Activated CD4-positive, alpha-beta memory T cell treated with anti-CD3 and anti-CD28 coated beads for 36 hours (primary cell): ENCODE measurements at regions not wholly inside any gene's neighbourhood (a gene's known extent, or its start where the extent isn't known, plus 50 kb on each side); places are given as distances from the start of the nearest gene placed in this dataset. TPM values are rescaled to one million over a fixed set of nuclear protein-coding genes. Genes with fewer than 3 reads are reported as not detected.

Experiments used
- CTCF ChIA-PET: fragments of 350-600 bp; sonication (Branson Sonifier 250); formaldehyde crosslinking; loops from one replicate; lab custom pipeline; 2021; ENCODE audit warnings: antibody characterized with exemption, inconsistent platforms; lab: Charles Lee
- POLR2A ChIA-PET: fragments of 350-600 bp; sonication (Branson Sonifier 250); formaldehyde crosslinking; loops from one replicate; lab custom pipeline; 2021; ENCODE audit warnings: antibody characterized with exemption; lab: Charles Lee
- DNase-seq: peaks from one replicate; pipeline ENCODE4 v3.0.0-alpha.2; 2020
- H3K27ac Mint-ChIP-seq: one replicate; pipeline ENCODE4 v1.8.0; 2021; ENCODE audit warnings: mixed read lengths
- H3K27me3 Mint-ChIP-seq: one replicate; pipeline ENCODE4 v1.8.0; 2021; ENCODE audit warnings: mixed read lengths
- H3K36me3 Mint-ChIP-seq: one replicate; pipeline ENCODE4 v1.8.0; 2021; ENCODE audit warnings: mixed read lengths
- H3K4me1 Mint-ChIP-seq: one replicate; pipeline ENCODE4 v1.8.0; 2021; ENCODE audit warnings: low read depth, mixed read lengths
- H3K4me3 Mint-ChIP-seq: one replicate; pipeline ENCODE4 v1.8.0; 2021; ENCODE audit warnings: mild to moderate bottlenecking, mixed read lengths
- H3K9me3 Mint-ChIP-seq: one replicate; pipeline ENCODE4 v1.8.0; 2021; ENCODE audit warnings: mixed read lengths
- intact Hi-C: fragments of 100-400 bp; cut with micrococcal nuclease; formaldehyde crosslinking; loops from one replicate; pipeline ENCODE4 v1.15.1; 2023
- microRNA-seq: library from miRNA; unstranded; fragments of <30 nt; microRNA quantifications from one replicate; pipeline ENCODE4 v1.2.0, GENCODE V29; 2022; ENCODE audit warnings: borderline number of aligned reads, borderline microRNAs expressed, borderline replicate concordance

DNA sequence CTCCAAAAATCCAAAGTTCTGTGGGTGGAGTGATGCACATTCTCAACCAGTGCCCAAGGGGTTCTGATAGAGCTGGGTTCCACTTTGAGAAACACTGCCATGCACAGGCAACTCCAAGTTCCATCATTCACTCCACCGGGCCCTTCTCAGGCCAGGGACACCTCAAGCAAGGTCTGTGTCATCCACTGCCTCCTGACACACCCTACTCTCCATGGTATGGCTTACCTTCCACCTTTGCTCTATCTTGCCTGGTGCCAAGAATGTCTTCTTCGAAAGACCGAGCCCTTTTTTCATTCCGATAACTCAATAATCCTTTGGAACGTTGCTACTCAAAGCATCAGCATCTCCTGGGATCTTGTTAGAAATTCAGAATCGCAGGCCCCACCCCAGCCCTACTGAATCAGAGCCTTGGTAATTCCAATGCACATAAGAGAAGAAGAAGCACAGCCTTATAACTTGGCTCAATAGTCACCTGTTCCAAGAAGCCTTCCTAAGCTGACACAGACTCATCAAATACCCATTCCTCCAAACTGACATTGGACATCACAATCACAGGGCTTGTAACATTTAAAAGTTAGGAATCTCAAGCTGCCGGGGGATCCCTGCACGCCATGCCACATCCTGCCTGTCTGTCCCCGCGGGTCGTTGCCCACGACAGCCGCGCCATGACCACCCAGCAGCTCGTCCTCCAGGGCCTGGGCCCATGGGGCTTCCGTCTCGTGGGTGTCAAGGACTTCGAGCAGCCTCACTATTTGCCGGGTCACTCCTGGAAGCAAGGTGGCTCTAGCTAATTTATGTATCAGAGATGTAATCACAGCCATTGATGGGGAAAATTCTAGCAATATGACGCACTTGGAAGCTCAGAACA lies 66.4 kb downstream of the VCPKMT start:
- H3K4me3 Mint-ChIP-seq = no peak overlapping the region
- intact Hi-C loops = loop anchor here (10.0 kb wide), 1 partner anchor 285 kb away; the partner anchor contains the start of gene KLHDC2
- ChIA-PET CTCF (no interaction called here), POLR2A (no interaction called here)
- H3K27ac Mint-ChIP-seq = no peak overlapping the region
- H3K27me3 Mint-ChIP-seq = no peaks in the 10 kb centered on the region
- no peak for DNase-seq
- no peaks in the 10 kb centered on the region for H3K9me3 Mint-ChIP-seq
- peaks cover 26% of the 10 kb centered on the region for H3K4me1 Mint-ChIP-seq
- H3K36me3 Mint-ChIP-seq = peaks cover 15% of the 10 kb centered on the region

DNA sequence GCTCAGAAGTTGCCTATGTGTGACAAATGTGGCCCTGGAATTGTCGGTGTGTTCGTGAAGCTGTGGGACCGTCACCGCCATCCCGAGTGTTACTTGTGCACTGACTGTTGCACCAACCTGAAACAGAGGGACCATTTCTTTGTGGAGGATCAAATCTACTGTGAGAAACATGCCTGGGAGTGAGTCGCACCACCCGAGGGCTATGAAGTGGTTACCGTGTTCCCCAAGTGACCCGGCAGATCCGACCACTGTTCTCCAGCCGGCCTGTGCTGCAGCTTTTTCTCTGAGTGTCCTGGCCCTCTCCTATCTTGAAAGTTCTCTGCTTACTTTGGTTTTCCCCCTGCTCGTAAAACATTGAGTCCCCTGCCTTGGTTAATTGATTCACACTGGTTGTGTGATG lies 65.3 kb downstream of the VCPKMT start:
- H3K27ac Mint-ChIP-seq = no peak overlapping the region
- no peaks in the 10 kb centered on the region for H3K27me3 Mint-ChIP-seq
- ChIA-PET CTCF (no interaction called here), POLR2A (no interaction called here)
- intact Hi-C loops = no loop called here
- no peak overlapping the region for H3K4me3 Mint-ChIP-seq
- no peaks in the 10 kb centered on the region for H3K9me3 Mint-ChIP-seq
- H3K4me1 Mint-ChIP-seq = peaks cover 15% of the 10 kb centered on the region
- peaks cover 7% of the 10 kb centered on the region for H3K36me3 Mint-ChIP-seq
- DNase-seq = no peak

DNA sequence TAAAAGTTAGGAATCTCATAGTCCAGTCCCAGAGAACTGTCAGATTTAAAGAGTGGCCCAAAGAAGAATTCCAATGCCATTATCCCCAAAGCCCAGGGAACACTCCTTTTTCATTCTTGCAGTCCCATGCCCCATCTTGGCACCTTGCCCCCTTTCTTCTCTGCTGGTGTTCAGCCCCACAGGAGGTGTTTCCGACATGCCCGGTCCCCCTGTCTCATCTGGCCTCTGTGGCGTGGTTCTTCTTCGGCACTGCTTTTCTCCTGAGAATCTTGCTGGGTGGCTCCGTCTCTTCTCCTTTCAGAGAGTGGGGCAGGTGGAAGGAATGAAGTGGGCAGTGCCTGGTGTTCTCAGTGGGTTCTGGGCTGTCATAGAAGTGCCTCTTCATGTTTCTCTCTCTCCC lies 64.7 kb downstream of the VCPKMT start:
- DNase-seq = no peak
- H3K4me3 Mint-ChIP-seq = no peak overlapping the region
- CTCF ChIA-PET = no interaction called here
- intact Hi-C loops = no loop called here
- peaks cover 2% of the 10 kb centered on the region for H3K36me3 Mint-ChIP-seq
- H3K27ac Mint-ChIP-seq = no peak overlapping the region
- no peaks in the 10 kb centered on the region for H3K9me3 Mint-ChIP-seq
- POLR2A ChIA-PET = interaction anchor here (0.7 kb wide), 1 partner anchor 152 kb away, joined by 3 read pairs; no protein-coding TSS in a partner anchor
- H3K27me3 Mint-ChIP-seq = no peaks in the 10 kb centered on the region
- peaks cover 9% of the 10 kb centered on the region for H3K4me1 Mint-ChIP-seq

DNA sequence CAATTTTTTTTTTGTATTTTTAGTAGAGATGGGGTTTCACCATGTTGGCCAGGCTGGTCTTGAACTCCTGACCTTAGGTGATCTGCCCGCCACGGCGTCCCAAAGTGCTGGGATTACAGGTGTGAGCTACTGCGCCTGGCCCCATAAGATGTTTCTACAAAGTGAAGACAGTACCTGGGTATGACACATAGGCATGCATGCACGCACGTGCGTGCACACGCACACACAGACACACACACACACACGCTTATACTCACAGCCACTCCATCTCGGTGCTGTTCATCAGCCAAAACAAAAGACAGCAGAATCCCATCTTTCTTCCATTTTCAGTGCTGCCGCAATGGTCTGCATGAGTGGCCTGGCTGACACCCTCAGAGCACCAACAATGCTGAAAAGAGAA lies 63.9 kb downstream of the VCPKMT start:
- Mint-ChIP-seq H3K4me1 (peaks cover 6% of the 10 kb centered on the region), H3K27ac (no peak overlapping the region), H3K36me3 (peaks cover 2% of the 10 kb centered on the region), H3K9me3 (no peaks in the 10 kb centered on the region), H3K4me3 (no peak overlapping the region), H3K27me3 (no peaks in the 10 kb centered on the region)
- POLR2A ChIA-PET = interaction anchor here (0.7 kb wide), 1 partner anchor 153 kb away, joined by 3 read pairs; no protein-coding TSS in a partner anchor
- intact Hi-C loops = no loop called here
- CTCF ChIA-PET = interaction anchor here (2.1 kb wide), 1 partner anchor 52 kb away, joined by 10 read pairs; no protein-coding TSS in a partner anchor
- DNase-seq = no peak

DNA sequence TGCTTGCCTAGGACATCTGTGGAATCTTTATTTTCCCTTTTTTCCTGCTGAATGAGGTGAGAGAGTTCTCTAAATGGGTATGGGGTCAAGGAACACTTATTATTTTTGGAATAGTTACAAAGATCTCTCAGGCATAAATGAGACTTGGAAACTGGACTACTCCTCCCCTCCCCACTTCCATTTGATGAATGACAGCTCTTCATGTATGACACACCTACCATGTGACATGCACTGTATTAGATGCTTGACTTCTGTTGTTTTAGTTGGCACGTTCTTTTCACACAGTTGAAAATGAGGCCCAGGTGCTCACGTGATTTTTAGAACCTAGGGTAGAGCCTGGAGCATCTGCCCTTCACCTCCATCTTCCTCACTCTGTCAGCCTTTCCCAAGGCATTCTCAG lies 62.4 kb downstream of the VCPKMT start:
- H3K9me3 Mint-ChIP-seq = no peaks in the 10 kb centered on the region
- no peak overlapping the region for H3K27ac Mint-ChIP-seq
- intact Hi-C loops = no loop called here
- H3K36me3 Mint-ChIP-seq = peaks cover 3% of the 10 kb centered on the region
- POLR2A ChIA-PET = no interaction called here
- H3K4me3 Mint-ChIP-seq = no peak overlapping the region
- H3K27me3 Mint-ChIP-seq = no peaks in the 10 kb centered on the region
- CTCF ChIA-PET = interaction anchor here (2.1 kb wide), 1 partner anchor 51 kb away, joined by 10 read pairs; no protein-coding TSS in a partner anchor
- no peak for DNase-seq
- H3K4me1 Mint-ChIP-seq = peaks cover 9% of the 10 kb centered on the region

DNA sequence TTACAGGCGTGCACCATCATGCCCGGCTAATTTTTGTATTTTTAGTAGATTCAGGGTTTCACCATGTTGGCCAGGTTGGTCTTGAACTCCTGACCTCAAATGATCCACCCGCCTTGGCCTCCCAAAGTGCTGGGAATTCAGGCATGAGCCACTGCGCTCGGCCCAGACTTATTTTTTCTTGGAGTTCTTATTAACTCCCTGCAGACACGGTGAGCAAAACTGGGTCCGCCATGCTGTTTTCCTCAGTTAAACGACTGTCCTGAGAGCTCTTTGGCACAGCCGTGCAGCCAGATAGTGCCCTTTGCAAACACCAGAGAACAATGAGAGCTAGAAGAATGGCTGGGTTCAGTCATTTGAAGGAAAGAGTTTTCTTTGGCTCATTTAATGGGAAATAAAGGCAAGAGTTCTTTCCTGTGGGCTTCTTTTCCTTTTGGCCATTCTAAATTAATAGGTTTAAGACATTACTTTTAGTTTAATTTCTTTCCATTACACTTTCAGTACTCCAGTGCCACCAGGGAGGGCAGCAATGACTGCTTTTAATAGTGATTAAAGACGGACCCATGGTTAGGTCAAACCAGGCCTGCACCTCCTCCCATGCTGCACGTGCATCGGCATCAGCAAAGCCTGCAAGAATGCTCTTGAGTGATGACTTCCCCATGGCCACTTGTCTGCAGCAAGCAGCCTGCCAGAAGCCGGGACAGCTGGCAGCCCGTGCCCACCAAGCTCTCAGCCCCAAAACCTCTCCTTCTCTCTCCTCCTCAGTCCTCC lies 60.7 kb downstream of the VCPKMT start:
- no peak overlapping the region for H3K27ac Mint-ChIP-seq
- CTCF ChIA-PET = interaction anchor here (0.6 kb wide), 1 partner anchor 9 kb away, joined by 4 read pairs; no protein-coding TSS in a partner anchor
- peaks cover 24% of the 10 kb centered on the region for H3K4me1 Mint-ChIP-seq
- no peaks in the 10 kb centered on the region for H3K9me3 Mint-ChIP-seq
- peaks cover 6% of the 10 kb centered on the region for H3K36me3 Mint-ChIP-seq
- intact Hi-C loops = no loop called here
- DNase-seq = no peak
- H3K27me3 Mint-ChIP-seq = no peaks in the 10 kb centered on the region
- no peak overlapping the region for H3K4me3 Mint-ChIP-seq
- POLR2A ChIA-PET = no interaction called here

DNA sequence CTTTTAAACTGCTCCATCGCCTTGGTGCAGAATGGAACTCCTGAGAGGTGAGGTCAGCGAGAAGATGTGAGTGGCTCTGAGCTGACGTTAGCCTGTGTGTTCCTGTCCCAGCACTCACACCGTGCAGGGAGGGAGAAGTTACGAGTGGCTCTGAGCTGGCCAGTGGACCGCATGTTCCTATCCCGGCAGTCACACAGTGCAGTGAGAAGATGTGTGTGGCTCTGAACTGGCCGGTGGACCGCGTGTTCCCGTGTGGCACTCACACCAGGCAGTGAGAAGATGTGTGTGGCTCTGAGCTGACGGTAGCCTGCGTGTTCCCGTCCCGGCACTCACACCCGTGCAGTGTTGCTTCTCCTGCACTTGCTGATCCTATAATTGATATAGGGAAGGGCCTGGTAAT lies 59.9 kb downstream of the VCPKMT start:
- Mint-ChIP-seq H3K4me1 (peaks cover 31% of the 10 kb centered on the region), H3K4me3 (no peak overlapping the region), H3K9me3 (no peaks in the 10 kb centered on the region), H3K27me3 (no peaks in the 10 kb centered on the region), H3K36me3 (peaks cover 8% of the 10 kb centered on the region), H3K27ac (no peak overlapping the region)
- CTCF ChIA-PET = no interaction called here
- POLR2A ChIA-PET = no interaction called here
- intact Hi-C loops = no loop called here
- no peak for DNase-seq

DNA sequence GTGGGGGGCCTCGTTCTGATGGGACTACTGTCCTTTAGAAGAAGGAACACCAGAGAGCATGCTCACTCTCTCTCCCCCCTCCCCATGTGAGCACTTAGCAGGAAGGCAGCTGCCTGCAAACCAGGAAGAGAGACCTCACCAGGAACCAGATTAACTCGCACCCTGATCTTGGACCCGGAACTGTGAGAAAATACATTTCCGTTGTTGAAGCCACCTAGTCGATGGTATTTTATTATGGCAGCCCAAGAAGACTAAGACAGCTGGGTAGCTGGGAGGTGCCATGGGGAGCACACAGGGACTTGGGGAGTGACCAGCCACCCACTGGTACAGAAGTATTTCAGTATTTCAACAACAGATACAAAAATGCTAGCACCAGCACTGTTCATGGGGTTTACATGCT lies 59.0 kb downstream of the VCPKMT start:
- H3K27me3 Mint-ChIP-seq = no peaks in the 10 kb centered on the region
- no peak overlapping the region for H3K27ac Mint-ChIP-seq
- ChIA-PET CTCF (no interaction called here), POLR2A (no interaction called here)
- no peak overlapping the region for H3K4me3 Mint-ChIP-seq
- no peaks in the 10 kb centered on the region for H3K9me3 Mint-ChIP-seq
- peaks cover 36% of the 10 kb centered on the region for H3K4me1 Mint-ChIP-seq
- intact Hi-C loops = no loop called here
- no peak for DNase-seq
- peaks cover 9% of the 10 kb centered on the region for H3K36me3 Mint-ChIP-seq

DNA sequence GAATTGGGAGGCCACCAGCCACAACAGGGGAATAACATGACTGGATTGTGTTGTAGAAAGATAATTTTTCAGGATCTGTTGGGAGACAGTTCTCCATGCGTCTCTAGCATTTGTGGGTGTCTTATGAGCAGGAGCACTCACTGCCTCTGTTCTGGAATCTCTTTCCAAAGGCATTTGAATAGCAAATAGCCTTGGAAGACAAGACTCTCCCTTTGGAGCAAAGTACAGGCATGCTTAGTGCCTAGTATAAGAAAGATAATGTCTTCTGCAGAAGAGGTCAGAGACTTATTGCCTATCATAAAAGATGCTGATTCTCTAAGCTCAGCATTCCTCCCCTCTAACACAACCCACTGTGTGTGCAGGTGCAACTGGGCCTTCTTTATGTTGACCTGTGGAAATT lies 58.3 kb downstream of the VCPKMT start:
- ChIA-PET POLR2A (no interaction called here), CTCF (interaction anchor here (0.5 kb wide), 1 partner anchor 38 kb away, joined by 3 read pairs; no protein-coding TSS in a partner anchor)
- Mint-ChIP-seq H3K27ac (no peak overlapping the region), H3K27me3 (no peaks in the 10 kb centered on the region), H3K4me1 (peaks cover 44% of the 10 kb centered on the region), H3K36me3 (peaks cover 11% of the 10 kb centered on the region), H3K4me3 (no peak overlapping the region), H3K9me3 (no peaks in the 10 kb centered on the region)
- DNase-seq = no peak
- intact Hi-C loops = no loop called here

Small RNA genes lying in the stretch of these regions (microRNA-seq; reads per million reads assigned to microRNA genes)
- not detected for gene MIR6076
